ENCODE measurements at regions not wholly inside any gene's neighbourhood (a gene's known extent, or its start where the extent isn't known, plus 50 kb on each side); places are given as distances from the start of the nearest gene placed in this dataset.
"Not testable (repeated sequence)": the region's sequence is repeated elsewhere in the genome, so short reads cannot be mapped to it uniquely, and the experiment has no call there.

DNA sequence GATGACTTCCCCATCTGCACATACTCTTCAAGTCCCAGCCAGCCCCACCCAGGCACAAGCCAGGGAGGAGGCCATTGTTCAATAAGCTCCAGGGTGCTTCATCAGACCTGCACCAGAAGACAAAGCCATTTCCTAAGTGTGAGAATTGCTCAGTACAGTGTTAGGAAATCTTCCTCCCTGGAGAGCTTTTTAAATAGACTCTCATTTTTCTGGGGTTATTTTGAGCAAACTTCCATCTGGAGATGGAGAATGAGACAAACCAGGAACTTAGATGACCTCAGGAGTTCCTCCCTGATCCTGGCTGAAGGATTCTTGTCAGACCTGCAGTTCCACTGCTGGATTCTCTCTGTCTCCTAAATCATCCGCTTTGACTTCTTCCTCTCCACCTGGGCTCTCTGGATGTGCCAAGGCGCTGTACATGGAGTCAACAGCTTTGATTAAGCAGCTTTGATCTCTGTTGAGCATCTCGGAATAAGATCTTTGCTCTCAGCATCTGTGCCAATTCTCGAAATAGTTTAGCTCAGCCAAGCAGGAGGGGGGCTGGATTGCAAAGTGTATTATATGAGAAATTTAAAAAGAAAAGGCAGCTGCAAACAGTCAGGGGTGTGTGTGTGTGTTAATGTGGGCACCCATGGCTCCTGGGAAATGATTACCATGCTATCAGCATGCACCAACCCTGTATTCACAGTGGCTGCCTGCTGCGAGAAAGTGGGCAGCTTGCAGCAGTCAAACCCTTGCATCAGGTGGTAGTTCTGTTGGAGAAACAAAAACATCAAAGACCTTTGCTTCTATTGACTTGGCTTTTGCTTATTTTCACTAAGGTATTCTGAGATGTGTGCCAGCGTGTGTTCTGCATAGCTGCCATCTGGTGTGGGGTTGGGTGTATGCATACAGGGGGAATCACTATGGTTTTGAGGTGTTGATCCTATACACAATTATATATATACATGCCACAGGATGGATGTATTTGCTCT is 70.2 kb upstream of the NAV2 start:
- H3K9me3 Mint-ChIP-seq: no peaks in the 10 kb centered on the region
- peaks cover 11% of the 10 kb centered on the region for H3K27me3 Mint-ChIP-seq
- H3K36me3 Mint-ChIP-seq: no peaks in the 10 kb centered on the region
- no peak overlapping the region for H3K27ac Mint-ChIP-seq
- no peak for DNase-seq
- no peaks in the 10 kb centered on the region for H3K4me1 Mint-ChIP-seq
- H3K4me3 Mint-ChIP-seq: no peak overlapping the region

DNA sequence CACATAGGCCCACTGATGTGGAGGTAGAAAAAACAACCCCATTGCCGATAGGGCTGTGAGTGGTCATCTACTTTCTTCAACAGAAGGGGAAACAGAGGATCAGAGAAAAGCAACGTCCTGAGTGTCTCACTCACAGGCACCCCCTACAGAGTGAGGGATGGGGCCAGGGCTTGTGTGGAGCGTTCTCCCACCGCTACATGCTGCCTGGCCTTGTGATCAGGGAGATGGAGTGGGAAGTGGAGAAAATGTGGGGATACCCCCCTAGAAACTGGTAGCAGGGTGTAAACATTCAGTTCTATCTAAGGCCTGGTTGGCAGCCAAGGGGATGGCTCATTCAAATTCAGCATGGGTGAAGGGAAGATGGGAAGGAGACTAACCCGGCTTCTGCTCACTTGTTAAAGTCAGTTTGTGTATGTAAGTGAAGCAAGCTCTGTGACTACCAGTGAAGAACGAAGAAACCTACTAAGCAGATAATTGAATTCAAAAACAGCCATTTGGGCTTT is 73.0 kb upstream of the NAV2 start:
- no peak for DNase-seq
- no peaks in the 10 kb centered on the region for H3K36me3 Mint-ChIP-seq
- no peak overlapping the region for H3K4me3 Mint-ChIP-seq
- H3K27me3 Mint-ChIP-seq: peaks cover 4% of the 10 kb centered on the region
- H3K9me3 Mint-ChIP-seq: peaks cover 2% of the 10 kb centered on the region
- no peak overlapping the region for H3K27ac Mint-ChIP-seq
- H3K4me1 Mint-ChIP-seq: no peaks in the 10 kb centered on the region

DNA sequence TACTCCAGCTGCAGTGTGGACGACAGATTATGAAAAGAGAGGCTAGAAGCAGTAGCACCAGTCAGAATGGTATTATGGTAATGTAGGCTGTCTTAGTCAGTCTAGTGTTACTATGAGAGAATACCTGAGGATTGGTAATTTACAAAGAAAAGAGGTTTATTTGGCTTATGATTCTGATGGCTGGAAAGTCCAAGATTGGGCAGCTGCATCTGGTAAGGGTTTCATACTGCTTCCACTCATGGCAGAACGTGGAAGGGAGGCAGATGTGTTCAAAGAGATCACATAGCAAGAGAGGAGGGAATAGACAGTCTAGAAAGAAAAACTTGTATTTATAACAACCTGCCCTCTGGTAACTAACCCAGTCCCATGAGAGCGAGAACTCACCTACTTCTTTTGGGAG is 77.3 kb upstream of the NAV2 start:
- Mint-ChIP-seq H3K27me3 (no peaks in the 10 kb centered on the region), H3K36me3 (no peaks in the 10 kb centered on the region), H3K4me1 (no peaks in the 10 kb centered on the region), H3K9me3 (peaks cover 2% of the 10 kb centered on the region), H3K4me3 (no peak overlapping the region), H3K27ac (no peak overlapping the region)
- no peak for DNase-seq

DNA sequence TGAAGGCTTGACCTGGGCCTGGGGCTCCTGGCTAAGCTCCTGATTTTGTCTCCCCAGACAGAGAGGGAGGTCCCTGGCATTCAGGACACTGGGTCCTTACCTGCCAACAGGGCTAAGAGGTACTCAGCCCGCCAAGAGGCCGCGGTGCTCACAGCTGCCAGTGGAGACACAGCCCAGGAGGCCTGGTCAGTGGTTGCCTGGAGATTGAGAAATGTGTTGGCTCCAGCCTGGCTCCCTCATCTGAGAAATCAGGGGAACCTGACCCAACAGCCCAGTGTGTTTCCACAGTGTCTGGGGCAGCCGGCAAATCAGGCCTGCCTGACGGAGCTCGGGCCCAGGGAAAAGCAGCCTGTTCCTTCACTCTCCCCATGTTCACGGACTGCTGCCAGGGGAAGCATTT is 79.4 kb upstream of the NAV2 start:
- Mint-ChIP-seq H3K36me3 (no peaks in the 10 kb centered on the region), H3K4me3 (no peak overlapping the region), H3K9me3 (peaks cover 2% of the 10 kb centered on the region), H3K27me3 (peaks cover 3% of the 10 kb centered on the region), H3K27ac (no peak overlapping the region), H3K4me1 (no peaks in the 10 kb centered on the region)
- no peak for DNase-seq

DNA sequence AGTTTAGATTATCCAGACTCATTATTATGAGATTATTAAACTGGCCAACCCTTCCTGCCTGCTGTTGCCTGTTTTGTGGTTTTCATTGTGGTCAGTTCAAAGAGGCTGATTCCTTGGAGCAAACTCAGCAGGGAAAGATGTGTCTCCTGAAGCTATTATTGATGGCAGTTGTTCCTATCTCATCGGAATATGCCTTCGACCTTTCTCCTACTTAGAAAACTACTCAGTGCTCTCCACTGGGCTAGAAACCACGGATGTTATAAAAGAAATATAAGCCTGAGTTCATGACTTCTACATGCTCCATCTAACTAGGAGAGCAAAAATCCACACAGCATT is 80.2 kb upstream of the NAV2 start:
- H3K27me3 Mint-ChIP-seq: peaks cover 3% of the 10 kb centered on the region
- no peaks in the 10 kb centered on the region for H3K36me3 Mint-ChIP-seq
- peaks cover 2% of the 10 kb centered on the region for H3K9me3 Mint-ChIP-seq
- H3K27ac Mint-ChIP-seq: no peak overlapping the region
- no peak for DNase-seq
- no peaks in the 10 kb centered on the region for H3K4me1 Mint-ChIP-seq
- H3K4me3 Mint-ChIP-seq: no peak overlapping the region

DNA sequence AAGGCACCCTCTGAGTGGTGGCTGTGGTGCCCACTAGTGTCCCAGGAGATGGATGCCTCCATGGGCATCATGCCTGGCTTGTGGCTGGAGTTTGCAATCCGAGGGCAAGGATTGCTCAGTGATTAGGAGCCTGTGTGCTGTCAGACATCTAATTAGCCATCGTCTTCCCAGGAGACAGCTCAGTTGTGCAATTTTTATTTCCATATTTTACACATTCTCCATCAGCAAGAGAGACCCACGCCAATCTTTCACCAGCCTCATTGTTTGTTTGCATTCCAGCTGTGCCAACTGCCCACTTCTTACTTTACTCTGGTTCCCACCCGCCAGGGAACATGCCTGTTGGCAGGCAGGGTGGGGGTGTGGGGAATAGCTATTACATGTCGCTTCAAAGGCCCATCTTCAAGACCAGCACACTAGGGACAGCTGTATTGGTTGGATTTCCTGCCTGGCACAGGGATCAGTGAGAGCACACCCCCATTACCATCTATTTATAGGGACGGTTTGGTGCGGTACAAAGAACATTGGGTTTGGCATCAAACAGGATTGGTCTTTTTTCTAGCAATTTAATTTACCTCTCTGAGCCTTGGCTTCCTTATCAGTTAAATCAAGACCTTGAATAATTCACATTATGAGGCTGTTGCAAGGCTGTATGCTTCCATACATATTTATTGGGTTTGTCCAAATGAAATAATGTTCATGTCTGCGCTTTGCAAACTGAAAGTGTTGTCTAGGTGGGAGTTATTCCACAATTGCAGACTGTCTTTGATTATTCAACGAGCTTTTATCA is 80.7 kb upstream of the NAV2 start:
- H3K36me3 Mint-ChIP-seq: no peaks in the 10 kb centered on the region
- H3K9me3 Mint-ChIP-seq: peaks cover 2% of the 10 kb centered on the region
- H3K4me3 Mint-ChIP-seq: no peak overlapping the region
- no peak for DNase-seq
- H3K27me3 Mint-ChIP-seq: peaks cover 3% of the 10 kb centered on the region
- no peak overlapping the region for H3K27ac Mint-ChIP-seq
- no peaks in the 10 kb centered on the region for H3K4me1 Mint-ChIP-seq

DNA sequence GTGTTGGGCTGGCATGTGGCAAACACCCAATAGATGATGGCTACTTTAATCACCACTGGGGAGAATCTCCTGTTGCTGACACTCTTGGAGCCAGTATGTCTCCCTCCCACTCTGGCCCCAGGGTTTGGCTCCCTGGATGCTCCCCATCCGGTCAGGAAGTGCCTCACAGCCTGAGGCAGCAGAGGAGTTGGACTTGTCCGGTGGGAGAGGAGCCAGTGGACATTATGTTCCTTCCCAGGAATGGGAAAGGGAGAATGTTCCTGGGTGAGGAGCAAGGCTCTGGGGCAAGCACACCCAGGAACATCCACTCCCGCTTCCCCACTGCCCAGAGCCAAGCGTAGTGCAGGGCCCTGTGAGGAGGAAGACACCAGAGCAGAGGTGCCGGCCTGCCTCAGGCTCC is 84.6 kb upstream of the NAV2 start:
- Mint-ChIP-seq H3K9me3 (no peaks in the 10 kb centered on the region), H3K4me1 (no peaks in the 10 kb centered on the region), H3K27ac (no peak overlapping the region), H3K27me3 (peaks cover 9% of the 10 kb centered on the region), H3K4me3 (no peak overlapping the region), H3K36me3 (no peaks in the 10 kb centered on the region)
- no peak for DNase-seq

DNA sequence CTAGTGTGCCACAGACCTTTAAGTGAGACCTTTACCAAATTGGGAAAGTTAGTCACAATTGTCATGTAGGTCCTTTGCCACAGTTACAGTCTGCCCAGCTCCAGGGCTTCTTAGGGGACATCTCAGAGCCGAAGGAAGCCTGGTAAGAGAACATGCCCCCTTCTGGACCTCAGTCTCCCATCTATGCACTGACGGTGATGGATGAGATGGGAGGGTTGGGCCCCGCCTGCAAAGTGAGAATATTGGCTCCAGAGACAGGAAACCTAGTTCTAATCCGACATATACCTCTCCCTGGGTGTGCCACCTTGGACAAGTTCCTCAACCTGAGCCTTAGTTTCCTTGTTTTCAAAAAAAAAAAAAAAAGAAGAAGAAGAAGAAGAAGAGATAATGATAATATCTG is 85.1 kb upstream of the NAV2 start:
- Mint-ChIP-seq H3K36me3 (no peaks in the 10 kb centered on the region), H3K4me1 (no peaks in the 10 kb centered on the region), H3K27ac (no peak overlapping the region), H3K9me3 (no peaks in the 10 kb centered on the region), H3K4me3 (no peak overlapping the region), H3K27me3 (peaks cover 9% of the 10 kb centered on the region)
- no peak for DNase-seq

DNA sequence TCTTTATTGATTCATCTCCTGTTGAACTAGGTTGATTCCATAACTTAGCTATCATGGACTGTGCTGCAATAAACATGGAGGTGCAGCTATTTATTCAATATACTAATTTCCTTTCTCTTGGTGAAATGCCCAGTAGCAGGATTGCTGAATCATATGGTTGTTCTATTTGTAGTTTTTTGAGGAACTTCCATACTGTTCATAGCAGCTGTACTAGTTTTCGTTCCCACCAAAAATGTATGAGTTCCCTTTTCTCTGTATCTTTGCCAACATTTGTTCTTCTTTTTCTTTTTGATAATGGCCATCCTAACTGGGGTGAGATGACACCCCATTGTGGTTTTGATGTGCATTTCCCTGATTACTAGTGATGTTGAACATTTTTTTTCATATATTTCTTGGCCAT is 87.2 kb upstream of the NAV2 start:
- Mint-ChIP-seq H3K27me3 (peaks cover 9% of the 10 kb centered on the region), H3K4me3 (no peak overlapping the region), H3K36me3 (no peaks in the 10 kb centered on the region), H3K27ac (no peak overlapping the region), H3K9me3 (no peaks in the 10 kb centered on the region), H3K4me1 (no peaks in the 10 kb centered on the region)
- no peak for DNase-seq

DNA sequence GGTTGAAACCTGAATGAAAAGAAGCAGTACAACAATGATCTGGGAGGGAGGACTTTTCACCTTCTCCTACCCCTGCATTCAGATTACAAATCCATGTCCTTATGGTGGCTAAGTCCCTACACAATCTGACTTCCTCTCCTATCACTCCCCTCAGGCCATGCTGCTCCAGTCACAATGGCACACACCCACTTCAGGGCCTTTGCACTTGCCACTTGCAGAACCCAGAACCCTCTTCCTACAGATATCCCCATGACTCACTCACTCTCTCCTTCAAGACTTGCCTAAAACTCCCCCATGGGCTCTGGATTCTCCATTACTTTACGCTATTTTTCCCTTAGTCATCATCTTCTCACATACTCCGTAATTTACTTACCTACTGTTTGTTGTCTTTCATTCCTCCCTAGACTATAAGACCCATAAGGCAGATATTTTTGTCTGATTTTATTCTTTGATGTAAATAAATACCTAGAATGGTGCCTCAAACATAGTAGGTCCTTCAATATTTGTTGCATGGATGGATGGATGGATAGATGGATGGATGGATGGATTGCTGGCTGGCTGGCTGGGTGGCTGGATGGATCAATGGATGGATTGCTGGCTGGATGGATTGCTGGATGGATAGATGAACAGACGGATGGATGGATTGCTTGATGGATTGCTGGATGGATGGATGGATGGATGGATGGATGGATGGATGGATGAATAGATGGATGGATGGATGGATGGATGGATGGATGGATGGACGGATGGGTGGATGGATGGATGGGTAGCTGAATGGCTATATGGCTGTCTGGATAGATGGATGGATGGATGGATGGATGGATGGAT is 94.7 kb upstream of the NAV2 start:
- no peak overlapping the region for H3K27ac Mint-ChIP-seq
- no peak overlapping the region for H3K4me3 Mint-ChIP-seq
- H3K9me3 Mint-ChIP-seq: peaks cover 2% of the 10 kb centered on the region
- H3K4me1 Mint-ChIP-seq: peaks cover 2% of the 10 kb centered on the region
- no peaks in the 10 kb centered on the region for H3K27me3 Mint-ChIP-seq
- DNase-seq: no peak
- no peaks in the 10 kb centered on the region for H3K36me3 Mint-ChIP-seq

DNA sequence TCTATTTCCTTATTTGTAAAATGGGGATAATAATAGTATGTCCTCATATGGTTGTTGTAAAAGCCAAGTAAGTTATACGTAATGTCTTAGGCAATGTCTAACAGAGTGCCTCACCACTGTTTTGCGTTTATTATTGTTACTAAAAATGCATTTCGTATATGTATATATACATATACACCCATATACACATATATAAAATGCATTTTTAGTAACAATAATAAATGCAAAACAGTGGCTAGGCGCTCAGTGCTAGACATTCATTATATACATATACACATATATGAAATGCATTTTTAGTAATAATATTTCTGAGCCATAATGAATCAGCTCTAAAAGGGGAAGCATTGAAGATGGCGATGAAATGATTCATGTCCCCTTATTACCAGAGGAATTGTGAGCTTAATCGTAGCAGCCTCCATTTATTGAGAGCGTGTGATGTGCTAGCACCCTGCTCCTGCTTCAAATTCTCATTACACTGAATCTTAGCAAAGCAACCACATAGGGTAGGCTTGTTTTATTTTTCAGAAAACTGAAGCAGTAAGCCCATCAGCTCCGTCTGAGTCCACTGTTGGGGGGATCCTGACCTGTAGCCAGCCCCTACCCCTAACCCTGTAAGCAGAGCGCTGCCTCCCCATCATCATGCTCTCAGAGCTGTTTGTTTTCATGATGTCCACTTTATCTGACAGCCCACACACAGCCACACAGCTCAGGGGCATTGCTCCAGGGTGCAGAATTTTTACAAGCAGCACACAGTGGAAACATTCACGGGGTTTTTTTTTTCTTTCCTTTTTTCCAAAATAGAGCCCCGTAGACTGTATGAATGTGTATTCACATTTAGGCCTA is 97.1 kb upstream of the NAV2 start:
- no peaks in the 10 kb centered on the region for H3K27me3 Mint-ChIP-seq
- H3K27ac Mint-ChIP-seq: no peak overlapping the region
- no peaks in the 10 kb centered on the region for H3K36me3 Mint-ChIP-seq
- peaks cover 2% of the 10 kb centered on the region for H3K4me1 Mint-ChIP-seq
- DNase-seq: no peak
- peaks cover 14% of the 10 kb centered on the region for H3K9me3 Mint-ChIP-seq
- no peak overlapping the region for H3K4me3 Mint-ChIP-seq

DNA sequence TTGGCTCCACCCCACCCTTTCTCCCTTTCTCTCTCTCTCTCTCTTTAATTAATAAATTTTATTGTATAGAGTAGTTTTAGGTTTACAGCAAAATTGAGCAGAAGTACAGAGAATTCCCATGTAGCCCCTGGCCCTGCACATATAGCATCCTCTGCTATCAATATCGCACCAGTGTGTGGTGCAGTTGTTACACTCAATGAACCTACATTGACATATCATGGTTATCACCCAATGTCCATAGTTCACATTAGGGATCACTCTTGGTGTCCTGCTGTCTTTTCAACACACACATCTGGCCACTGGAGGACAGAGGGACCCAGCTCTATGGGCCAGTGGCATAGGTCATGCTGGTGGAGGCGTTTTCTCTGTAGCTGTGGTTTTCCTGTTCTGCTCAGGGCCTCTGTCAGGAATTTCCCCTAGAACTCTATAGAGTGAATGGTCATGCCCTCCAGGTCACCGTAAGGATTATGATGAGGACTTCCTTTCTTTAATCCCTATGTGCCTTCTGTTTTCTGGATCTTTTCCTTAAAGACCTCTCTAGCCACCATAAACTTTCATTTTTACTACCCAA is 98.2 kb upstream of the NAV2 start:
- Mint-ChIP-seq H3K27me3 (peaks cover under 1% of the 10 kb centered on the region), H3K4me1 (peaks cover 2% of the 10 kb centered on the region), H3K4me3 (no peak overlapping the region), H3K9me3 (peaks cover 14% of the 10 kb centered on the region), H3K27ac (no peak overlapping the region), H3K36me3 (no peaks in the 10 kb centered on the region)
- no peak for DNase-seq

DNA sequence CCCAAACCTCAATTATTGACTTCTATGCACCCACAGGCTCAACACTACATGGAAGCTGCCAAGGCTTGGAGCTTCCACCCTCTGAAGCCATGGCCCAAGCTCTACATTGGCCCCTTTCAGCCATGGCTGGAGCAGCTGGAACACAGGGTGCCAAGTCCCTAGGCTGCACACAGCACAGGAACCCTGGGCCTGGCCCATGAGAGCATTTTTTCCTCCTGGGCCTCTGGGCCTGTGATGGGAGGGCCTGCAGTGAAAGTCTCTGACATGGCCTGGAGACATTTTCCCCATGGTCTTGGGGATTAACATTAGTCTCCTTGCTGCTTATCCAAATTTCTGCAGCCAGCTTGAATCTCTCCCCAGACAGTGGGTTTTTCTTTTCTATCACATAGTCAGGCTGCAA is 100.6 kb upstream of the NAV2 start:
- H3K27ac Mint-ChIP-seq, H3K27me3 Mint-ChIP-seq, H3K4me3 Mint-ChIP-seq, H3K36me3 Mint-ChIP-seq, DNase-seq, H3K4me1 Mint-ChIP-seq: not testable (repeated sequence)
- H3K9me3 Mint-ChIP-seq: peaks cover 14% of the 10 kb centered on the region
